ENCODE measurements at regions not wholly inside any gene's neighbourhood (a gene's known extent, or its start where the extent isn't known, plus 50 kb on each side); places are given as distances from the start of the nearest gene placed in this dataset.

GRCh38 chr1:228851618-228852017, 116.3 kb downstream of the RHOU start:
- TF ChIP-seq CTCF (IDR thresholded peaks at IDR 0.05) = no peak
- WGBS (ENCODE audit: insufficient coverage) = no CpG with 5 or more reads among the region's 6 CpGs

GRCh38 chr1:228852024-228852423, 116.7 kb downstream of the RHOU start:
- peak in 2 of 3 donors; percentile 26 for DNase-seq
- Mint-ChIP-seq H3K27me3 (ENCODE audit: low read depth in 3 of 3) (peaks cover 0 to 1% (median 0%) of the 10 kb centered on the region in 3 donors), H3K9me3 (peaks cover 0 to 6% (median 2%) of the 10 kb centered on the region in 7 donors), H3K27ac (peak overlapping the region; percentile 70 to 91 (median 89)), H3K4me1 (peaks cover 43% of the 10 kb centered on the region), H3K36me3 (no peaks in the 10 kb centered on the region), H3K4me3 (peak overlapping the region; percentile 48 to 75)
- intact Hi-C loops (cut with micrococcal nuclease) = no loop called here
- TF ChIP-seq CTCF (IDR thresholded peaks at IDR 0.05) = no peak
- 33% methylated on average over 3 of the region's 4 CpGs for WGBS (ENCODE audit: insufficient coverage)
- Histone ChIP-seq H3K27ac (ENCODE audit: low read depth in 1 of 2, low read length in 2 of 2) (peak overlapping the region; percentile 30 to 85), H3K4me3 (replicated peaks in 1 of 3; ENCODE audit: low read depth in 2 of 3, low read length in 3 of 3) (peak overlapping the region in 1 of 3 experiments; percentile 43), H2AFZ (ENCODE audit: insufficient read depth, low read depth, low read length, poor library complexity, severe bottlenecking) (peak overlapping the region; percentile 67), H4K20me1 (ENCODE audit: insufficient read depth, low read length) (no peaks in the 10 kb centered on the region), H3K4me1 (ENCODE audit: control insufficient read depth in 1 of 2, insufficient read depth in 2 of 2, low read length in 2 of 2) (peaks cover 39 to 40% of the 10 kb centered on the region in 2 donors), H3K9me3 (replicated peaks in 1 of 2; ENCODE audit: control insufficient read depth in 1 of 2, insufficient read depth in 1 of 2, low read length in 2 of 2) (no peaks in the 10 kb centered on the region), H3K36me3 (replicated peaks in 1 of 2; ENCODE audit: control insufficient read depth in 1 of 2, insufficient read depth in 2 of 2, low read length in 2 of 2) (no peaks in the 10 kb centered on the region), H3K4me2 (replicated peaks; ENCODE audit: extremely low read depth, low read length, poor library complexity, severe bottlenecking) (peak overlapping the region; percentile 48), H3K79me2 (ENCODE audit: insufficient read depth, low read length) (no peaks in the 10 kb centered on the region), H3K9ac (ENCODE audit: insufficient read depth, low read length, poor library complexity, severe bottlenecking) (peak overlapping the region; percentile 6), H3K27me3 (ENCODE audit: control insufficient read depth in 2 of 2, insufficient read depth in 2 of 2, low read length in 2 of 2) (no peaks in the 10 kb centered on the region)

More at GRCh38 chr1:228851618-228852017, 116.3 kb downstream of the RHOU start:
- Histone ChIP-seq H3K27me3 (ENCODE audit: control insufficient read depth in 2 of 2, insufficient read depth in 2 of 2, low read length in 2 of 2) (no peaks in the 10 kb centered on the region), H3K36me3 (replicated peaks in 1 of 2; ENCODE audit: control insufficient read depth in 1 of 2, insufficient read depth in 2 of 2, low read length in 2 of 2) (no peaks in the 10 kb centered on the region), H3K9me3 (replicated peaks in 1 of 2; ENCODE audit: control insufficient read depth in 1 of 2, insufficient read depth in 1 of 2, low read length in 2 of 2) (no peaks in the 10 kb centered on the region), H4K20me1 (ENCODE audit: insufficient read depth, low read length) (no peaks in the 10 kb centered on the region), H2AFZ (ENCODE audit: insufficient read depth, low read depth, low read length, poor library complexity, severe bottlenecking) (peak overlapping the region; percentile 67), H3K4me1 (ENCODE audit: control insufficient read depth in 1 of 2, insufficient read depth in 2 of 2, low read length in 2 of 2) (peaks cover 39 to 40% of the 10 kb centered on the region in 2 donors), H3K79me2 (ENCODE audit: insufficient read depth, low read length) (no peaks in the 10 kb centered on the region), H3K9ac (ENCODE audit: insufficient read depth, low read length, poor library complexity, severe bottlenecking) (peak overlapping the region; percentile 6), H3K27ac (ENCODE audit: low read depth in 1 of 2, low read length in 2 of 2) (peak overlapping the region; percentile 30 to 85), H3K4me3 (replicated peaks in 1 of 3; ENCODE audit: low read depth in 2 of 3, low read length in 3 of 3) (peak overlapping the region in 1 of 3 experiments; percentile 43), H3K4me2 (replicated peaks; ENCODE audit: extremely low read depth, low read length, poor library complexity, severe bottlenecking) (no peak overlapping the region)
- Mint-ChIP-seq H3K4me1 (peaks cover 43% of the 10 kb centered on the region), H3K9me3 (peaks cover 0 to 6% (median 2%) of the 10 kb centered on the region in 7 donors), H3K4me3 (no peak overlapping the region), H3K36me3 (no peaks in the 10 kb centered on the region), H3K27ac (peak overlapping the region in 6 of 7 donors; percentile 70 to 95 (median 90)), H3K27me3 (ENCODE audit: low read depth in 3 of 3) (peaks cover 0 to 1% (median 0%) of the 10 kb centered on the region in 3 donors)
- no peak for DNase-seq
- intact Hi-C loops (cut with micrococcal nuclease) = no loop called here

All from CD14-positive monocyte (primary cell).